DOHH2 (cell line): ENCODE measurements at regions not wholly inside any gene's neighbourhood (a gene's known extent, or its start where the extent isn't known, plus 50 kb on each side); places are given as distances from the start of the nearest gene placed in this dataset.
"Not testable (repeated sequence)": the region's sequence is repeated elsewhere in the genome, so short reads cannot be mapped to it uniquely, and the experiment has no call there.

Experiments
- H3F3A ChIP-seq: fragments of 200-600 bp; sonication (generic), shearing (Covaris generic); 2 replicates; pipeline ENCODE4 v1.6.0; 2016; ENCODE audit warnings: antibody characterized with exemption, mild to moderate bottlenecking; ENCODE audit not compliant: control insufficient read depth, insufficient read depth
- H3K27ac ChIP-seq: fragments of 200-600 bp; sonication (generic); 2 replicates; pipeline ENCODE4 v1.5.1; 2014; ENCODE audit warnings: low read depth, mild to moderate bottlenecking, low read length, moderate library complexity
- H3K27me3 ChIP-seq: fragments of 200-600 bp; sonication (generic); 2 replicates; pipeline ENCODE4 v1.6.1; 2014; ENCODE audit warnings: mild to moderate bottlenecking, low read length, mixed read lengths; ENCODE audit not compliant: control insufficient read depth
- H3K36me3 ChIP-seq: fragments of 200-600 bp; sonication (generic); 2 replicates; pipeline ENCODE4 v1.6.1; 2014; ENCODE audit warnings: mild to moderate bottlenecking, low read length, moderate library complexity, mixed read lengths; ENCODE audit not compliant: control insufficient read depth
- H3K4me1 ChIP-seq: fragments of 200-600 bp; sonication (generic); 2 replicates; pipeline ENCODE4 v1.6.1; 2014; ENCODE audit warnings: mild to moderate bottlenecking, low read length, mixed read lengths; ENCODE audit not compliant: control insufficient read depth
- H3K4me2 ChIP-seq: fragments of 200-600 bp; sonication (generic); 2 replicates; pipeline ENCODE4 v1.6.0; 2014; ENCODE audit warnings: mild to moderate bottlenecking, low read length, moderate library complexity
- H3K4me3 ChIP-seq: fragments of 200-600 bp; sonication (generic); 2 replicates; pipeline ENCODE4 v1.5.1; 2014; ENCODE audit warnings: mild to moderate bottlenecking, low read length, mixed read lengths
- H3K79me2 ChIP-seq: fragments of 200-600 bp; sonication (generic); 2 replicates; pipeline ENCODE4 v1.6.1; 2014; ENCODE audit warnings: mild to moderate bottlenecking, low read length, mixed read lengths; ENCODE audit not compliant: control insufficient read depth
- H3K9me2 ChIP-seq: fragments of 200-600 bp; sonication (generic); replicated peaks from 2 replicates; pipeline ENCODE4 v1.6.1; 2014; ENCODE audit warnings: mild to moderate bottlenecking, low read length, mixed read lengths; ENCODE audit not compliant: control insufficient read depth
- H3K9me3 ChIP-seq: fragments of 200-600 bp; sonication (generic); 2 replicates; pipeline ENCODE4 v1.6.1; 2014; ENCODE audit warnings: antibody characterized with exemption, low read length, mixed read lengths; ENCODE audit not compliant: control insufficient read depth, insufficient read depth
- H4K20me1 ChIP-seq: fragments of 200-600 bp; sonication (generic); 2 replicates; pipeline ENCODE4 v1.6.0; 2014; ENCODE audit warnings: low read depth, mild to moderate bottlenecking, antibody characterized with exemption, low read length, moderate library complexity; ENCODE audit not compliant: control insufficient read depth, insufficient read depth
- EZH2phosphoT487 ChIP-seq: fragments of 200-600 bp; sonication (generic); IDR thresholded peaks from 2 replicates; pipeline ENCODE4 v1.6.1; 2017; ENCODE audit warnings: borderline replicate concordance, mild to moderate bottlenecking, antibody characterized with exemption, low read length, moderate library complexity, mixed read lengths
- TF ChIP-seq, protein P1 (sequence below): fragments of 200-600 bp; sonication (generic); IDR thresholded peaks from one replicate; pipeline ENCODE4 v1.5.1; 2014; ENCODE audit warnings: antibody characterized with exemption, mild to moderate bottlenecking, low read depth, low read length; ENCODE audit not compliant: poor library complexity, severe bottlenecking

DNA sequence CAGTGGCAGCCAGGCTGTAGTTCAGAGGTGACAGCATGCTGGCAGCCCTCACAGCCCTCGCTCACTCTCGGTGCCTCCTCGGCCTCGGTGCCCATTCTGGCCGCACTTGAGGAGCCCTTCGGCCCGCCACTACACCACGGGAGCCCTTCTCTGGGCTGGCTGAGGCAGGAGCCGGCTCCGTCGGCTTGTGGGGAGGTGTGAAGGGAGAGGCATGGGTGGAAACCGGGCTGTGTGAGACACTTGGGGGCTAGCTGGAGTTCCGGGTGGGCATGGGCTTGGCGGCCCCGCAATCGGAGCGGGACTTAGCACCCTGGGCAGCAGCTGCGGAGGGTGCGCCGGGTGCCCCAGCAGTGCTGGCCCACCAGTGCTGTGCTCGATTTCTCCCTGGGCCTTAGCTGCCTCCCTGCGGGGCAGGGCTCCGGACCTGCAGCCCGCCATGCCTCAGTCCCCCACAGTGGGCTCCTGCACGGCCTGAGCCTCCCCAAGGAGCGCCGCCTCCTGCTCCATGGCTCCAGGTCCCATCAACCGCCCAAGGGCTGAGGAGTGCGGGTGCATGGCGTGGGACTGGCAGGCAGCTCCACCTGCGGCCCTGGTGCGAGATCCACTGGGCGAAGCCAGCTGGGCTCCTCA is 396.8 kb downstream of the FAM72C start:
- Histone ChIP-seq H3K9me2 (no peaks in the 10 kb centered on the region), H3K4me2 (no peak overlapping the region), H3K79me2 (no peaks in the 10 kb centered on the region), H3K9me3 (no peaks in the 10 kb centered on the region), H3K27ac (no peak overlapping the region), H3K36me3 (no peaks in the 10 kb centered on the region), H3K4me3 (no peak overlapping the region), H3F3A (no peaks in the 10 kb centered on the region), H3K27me3 (no peaks in the 10 kb centered on the region), H4K20me1 (no peaks in the 10 kb centered on the region), H3K4me1 (no peaks in the 10 kb centered on the region)
- TF ChIP-seq, protein P1, sequence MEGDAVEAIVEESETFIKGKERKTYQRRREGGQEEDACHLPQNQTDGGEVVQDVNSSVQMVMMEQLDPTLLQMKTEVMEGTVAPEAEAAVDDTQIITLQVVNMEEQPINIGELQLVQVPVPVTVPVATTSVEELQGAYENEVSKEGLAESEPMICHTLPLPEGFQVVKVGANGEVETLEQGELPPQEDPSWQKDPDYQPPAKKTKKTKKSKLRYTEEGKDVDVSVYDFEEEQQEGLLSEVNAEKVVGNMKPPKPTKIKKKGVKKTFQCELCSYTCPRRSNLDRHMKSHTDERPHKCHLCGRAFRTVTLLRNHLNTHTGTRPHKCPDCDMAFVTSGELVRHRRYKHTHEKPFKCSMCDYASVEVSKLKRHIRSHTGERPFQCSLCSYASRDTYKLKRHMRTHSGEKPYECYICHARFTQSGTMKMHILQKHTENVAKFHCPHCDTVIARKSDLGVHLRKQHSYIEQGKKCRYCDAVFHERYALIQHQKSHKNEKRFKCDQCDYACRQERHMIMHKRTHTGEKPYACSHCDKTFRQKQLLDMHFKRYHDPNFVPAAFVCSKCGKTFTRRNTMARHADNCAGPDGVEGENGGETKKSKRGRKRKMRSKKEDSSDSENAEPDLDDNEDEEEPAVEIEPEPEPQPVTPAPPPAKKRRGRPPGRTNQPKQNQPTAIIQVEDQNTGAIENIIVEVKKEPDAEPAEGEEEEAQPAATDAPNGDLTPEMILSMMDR: no peak
- no peak for TF ChIP-seq EZH2phosphoT487

DNA sequence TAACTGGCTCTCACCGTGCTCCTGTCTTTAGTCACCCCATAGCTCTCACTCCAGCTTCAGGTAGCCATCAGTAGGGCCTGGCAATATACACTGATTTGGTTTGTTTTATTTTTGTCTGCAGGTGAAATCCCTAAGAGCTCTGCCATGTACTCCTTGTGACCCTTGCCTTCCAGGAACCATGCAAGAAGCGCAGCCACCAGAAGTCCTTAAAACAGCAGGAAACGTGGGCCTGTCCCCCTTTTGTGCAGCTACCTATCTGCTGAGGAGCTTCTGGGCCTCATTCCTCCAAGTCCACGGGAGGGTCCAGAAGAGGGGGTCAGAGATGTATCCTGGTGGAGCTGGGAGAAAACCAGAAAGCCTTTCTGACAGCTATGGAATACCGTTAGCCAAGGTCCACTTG is 399.1 kb downstream of the FAM72C start:
- H3K9me3 ChIP-seq, H3K4me3 ChIP-seq, H3K79me2 ChIP-seq, H3K36me3 ChIP-seq, H3K4me2 ChIP-seq, H4K20me1 ChIP-seq, H3K4me1 ChIP-seq, H3K27me3 ChIP-seq, H3K27ac ChIP-seq, H3K9me2 ChIP-seq, H3F3A ChIP-seq: not testable (repeated sequence)

DNA sequence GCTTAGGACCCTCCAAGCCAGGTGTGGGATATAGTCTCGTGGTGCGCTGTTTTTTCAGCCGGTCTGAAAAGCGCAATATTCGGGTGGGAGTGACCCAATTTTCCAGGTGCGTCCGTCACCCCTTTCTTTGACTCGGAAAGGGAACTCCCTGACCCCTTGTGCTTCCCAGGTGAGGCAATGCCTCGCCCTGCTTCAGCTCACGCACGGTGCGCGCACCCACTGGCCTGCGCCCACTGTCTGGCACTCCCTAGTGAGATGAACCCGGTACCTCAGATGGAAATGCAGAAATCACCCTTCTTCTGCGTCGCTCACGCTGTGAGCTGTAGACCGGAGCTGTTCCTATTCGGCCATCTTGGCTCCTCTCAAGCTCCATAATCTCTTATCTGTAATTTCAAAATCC is 408.0 kb downstream of the FAM72C start:
- H3K9me2 ChIP-seq, H3K4me3 ChIP-seq, H3F3A ChIP-seq, H3K4me2 ChIP-seq, H4K20me1 ChIP-seq, H3K79me2 ChIP-seq, H3K9me3 ChIP-seq, H3K27me3 ChIP-seq, H3K27ac ChIP-seq, H3K4me1 ChIP-seq, H3K36me3 ChIP-seq: not testable (repeated sequence)

DNA sequence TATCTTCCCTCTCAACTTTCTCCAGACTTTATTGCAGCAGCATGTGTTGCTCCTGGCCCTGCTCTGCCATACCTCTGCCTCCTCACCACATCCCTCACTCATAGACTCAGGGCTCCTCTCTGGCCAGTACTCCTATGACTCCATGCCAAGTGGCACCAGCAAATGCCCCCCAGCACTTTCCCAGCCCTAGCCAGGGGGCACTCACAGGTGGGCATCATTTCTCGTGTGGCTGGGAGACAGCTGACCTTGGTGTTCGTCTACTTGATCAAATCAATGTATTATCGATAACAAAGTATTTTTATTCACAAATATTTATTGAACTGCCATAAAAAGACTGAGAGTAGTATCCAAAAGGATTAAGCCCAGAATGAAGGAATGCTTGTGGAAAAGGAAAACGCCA is 418.2 kb downstream of the FAM72C start:
- Histone ChIP-seq H3K4me1 (no peaks in the 10 kb centered on the region), H3K27me3 (no peaks in the 10 kb centered on the region), H3K9me2 (no peaks in the 10 kb centered on the region), H3K79me2 (no peaks in the 10 kb centered on the region), H4K20me1 (no peaks in the 10 kb centered on the region), H3K9me3 (no peaks in the 10 kb centered on the region), H3F3A (no peaks in the 10 kb centered on the region), H3K27ac (no peak overlapping the region), H3K4me3 (no peak overlapping the region), H3K36me3 (no peaks in the 10 kb centered on the region), H3K4me2 (no peak overlapping the region)
- TF ChIP-seq EZH2phosphoT487: no peak
- TF ChIP-seq, protein P1: no peak

DNA sequence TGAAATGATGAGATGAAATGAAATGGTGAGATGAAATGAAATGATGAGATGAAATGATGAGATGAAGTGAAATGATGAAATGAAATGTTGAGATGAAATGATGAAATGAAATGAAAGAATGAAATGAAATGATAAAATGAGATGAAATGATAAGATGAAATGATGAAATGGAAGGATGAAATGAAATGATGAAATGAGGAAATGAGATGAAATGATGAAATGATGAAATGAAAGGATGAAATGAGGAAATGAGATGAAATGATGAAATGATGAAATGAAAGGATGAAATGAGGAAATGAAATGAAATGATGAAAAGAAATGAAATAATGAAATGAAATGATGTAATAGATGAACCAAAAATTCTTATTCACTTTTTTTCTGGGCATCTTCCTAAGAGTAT is 467.1 kb downstream of the FAM72C start:
- not testable (repeated sequence) for H3K27me3 ChIP-seq, H3K27ac ChIP-seq

DNA sequence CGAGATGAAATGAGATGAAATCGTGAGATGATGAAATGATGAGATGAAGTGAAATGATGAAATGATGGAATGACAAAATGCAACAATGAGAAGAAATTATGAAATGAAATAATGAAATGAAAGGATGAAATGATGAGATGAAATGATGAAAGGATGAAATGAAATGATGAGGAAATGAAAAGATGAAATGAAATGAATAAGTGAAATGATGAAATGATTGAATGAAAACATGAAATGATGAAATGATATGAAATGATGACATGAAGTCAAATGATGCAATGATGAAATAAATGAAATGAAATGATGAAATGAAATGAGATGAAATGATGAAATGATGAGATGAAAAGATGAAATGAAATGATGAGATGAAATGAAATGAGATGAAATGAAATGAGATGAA is 467.7 kb downstream of the FAM72C start:
- H3K4me1 ChIP-seq, H3F3A ChIP-seq, H3K9me2 ChIP-seq, H3K4me3 ChIP-seq, H3K27ac ChIP-seq, H3K79me2 ChIP-seq, H4K20me1 ChIP-seq, H3K36me3 ChIP-seq, H3K27me3 ChIP-seq, H3K4me2 ChIP-seq, H3K9me3 ChIP-seq: not testable (repeated sequence)

More for the DNA sequence above, 467.1 kb downstream of the FAM72C start:
- H3K4me3 ChIP-seq, H3K36me3 ChIP-seq, H3K9me2 ChIP-seq, H4K20me1 ChIP-seq, H3K4me1 ChIP-seq, H3K79me2 ChIP-seq, H3F3A ChIP-seq, H3K4me2 ChIP-seq, H3K9me3 ChIP-seq: not testable (repeated sequence)

DNA sequence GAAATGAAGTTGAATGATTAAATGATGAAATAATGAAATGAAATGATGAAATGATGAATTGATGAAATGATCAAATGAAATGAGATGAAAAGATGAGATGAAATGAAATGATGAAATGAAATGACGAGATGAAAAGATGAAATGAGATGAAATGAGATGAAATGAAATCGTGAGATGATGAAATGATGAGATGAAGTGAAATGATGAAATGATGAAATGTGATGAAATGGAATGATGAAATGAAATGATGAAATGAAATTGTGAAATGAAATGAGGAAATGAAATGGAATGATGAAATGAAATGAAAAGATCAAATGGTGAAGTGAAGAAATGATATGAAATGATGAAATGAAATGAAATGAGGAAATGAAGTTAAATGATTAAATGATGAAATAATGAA is 468.7 kb downstream of the FAM72C start:
- not testable (repeated sequence) for H4K20me1 ChIP-seq, H3K27ac ChIP-seq, H3K4me3 ChIP-seq, H3K36me3 ChIP-seq, H3K79me2 ChIP-seq, H3K4me2 ChIP-seq, H3K9me2 ChIP-seq, H3K27me3 ChIP-seq, H3K9me3 ChIP-seq, H3K4me1 ChIP-seq, H3F3A ChIP-seq
